ENCODE measurements at regions not wholly inside any gene's neighbourhood (a gene's known extent, or its start where the extent isn't known, plus 50 kb on each side); places are given as distances from the start of the nearest gene placed in this dataset.
"Not testable (repeated sequence)": the region's sequence is repeated elsewhere in the genome, so short reads cannot be mapped to it uniquely, and the experiment has no call there.

- no peak for DNase-seq
These were observed 234.3 kb downstream of the SQOR start for GRCh38 chr15:45869034-45869668.

DNA sequence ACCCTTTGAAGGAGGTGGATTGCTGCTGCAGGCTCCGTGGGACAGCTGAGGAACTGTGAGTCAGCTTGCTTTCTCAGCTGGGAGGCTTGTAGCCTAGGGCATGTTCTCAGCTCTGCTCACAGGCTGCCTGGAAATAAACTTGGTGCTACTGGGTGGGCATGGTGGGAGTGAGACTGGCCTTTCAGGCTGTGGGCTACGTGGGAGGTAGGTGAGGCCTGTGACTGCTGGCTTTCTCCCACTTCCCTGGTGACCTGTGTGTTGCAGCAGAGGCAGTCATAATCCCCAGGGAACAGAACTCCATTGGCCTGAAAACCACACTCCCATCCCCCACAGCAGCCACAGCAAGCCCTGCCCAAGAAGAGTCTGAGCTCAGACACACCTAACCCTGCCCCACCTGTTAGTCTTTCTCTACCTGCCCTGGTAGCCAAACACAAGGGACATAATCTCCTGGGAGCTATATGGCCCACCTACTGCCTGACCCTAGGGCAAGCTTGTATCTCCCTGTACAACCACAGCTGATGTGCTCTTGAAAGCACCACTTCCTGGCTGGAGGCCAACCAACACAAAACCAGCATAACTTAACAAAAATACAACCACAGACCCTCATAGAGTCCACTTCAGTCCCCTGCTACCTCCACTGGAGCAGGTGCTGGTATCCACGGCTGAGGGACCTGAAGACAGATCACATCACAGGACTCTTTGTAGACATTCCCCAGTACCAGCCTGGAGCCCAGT is 236.5 kb downstream of the SQOR start:
- no peak for DNase-seq

DNA sequence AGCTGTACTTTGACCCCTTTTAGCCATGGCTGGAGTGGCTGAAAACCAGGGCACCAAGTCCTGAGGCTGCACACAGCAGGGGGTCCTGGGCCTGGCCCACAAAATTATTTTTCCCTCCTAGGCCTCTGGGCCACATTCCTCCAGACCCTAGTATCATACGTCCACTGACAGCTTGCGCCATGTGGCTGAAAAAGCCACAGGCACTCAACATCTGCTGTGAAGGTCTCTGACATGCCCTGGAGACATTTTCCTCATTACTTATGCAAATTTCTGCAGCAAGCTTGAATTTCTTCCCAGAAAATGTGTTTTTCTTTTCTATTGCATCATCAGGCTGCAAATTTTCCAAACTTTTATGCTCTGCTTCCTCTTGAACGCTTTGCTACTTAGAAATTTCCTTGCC is 239.0 kb downstream of the SQOR start:
- DNase-seq, result no peak

DNA sequence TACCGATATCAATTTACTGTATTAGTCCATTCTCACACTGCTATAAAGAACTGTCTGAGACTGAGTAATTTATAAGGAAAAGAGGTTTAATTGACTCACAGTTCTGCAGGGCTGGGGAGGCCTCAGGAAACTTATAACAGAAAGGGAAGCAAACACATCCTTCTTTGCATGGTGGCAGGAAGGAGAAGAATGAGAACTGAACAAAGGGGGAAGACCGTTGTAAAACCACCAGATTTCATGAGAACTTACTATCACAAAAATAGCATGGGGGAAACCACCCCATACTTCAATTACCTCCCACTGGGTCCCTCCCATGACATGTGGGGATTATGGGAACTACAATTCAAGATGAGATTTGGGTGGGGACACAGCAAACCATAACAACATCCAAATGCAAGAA is 239.7 kb downstream of the SQOR start:
- DNase-seq, result not testable (repeated sequence)

DNA sequence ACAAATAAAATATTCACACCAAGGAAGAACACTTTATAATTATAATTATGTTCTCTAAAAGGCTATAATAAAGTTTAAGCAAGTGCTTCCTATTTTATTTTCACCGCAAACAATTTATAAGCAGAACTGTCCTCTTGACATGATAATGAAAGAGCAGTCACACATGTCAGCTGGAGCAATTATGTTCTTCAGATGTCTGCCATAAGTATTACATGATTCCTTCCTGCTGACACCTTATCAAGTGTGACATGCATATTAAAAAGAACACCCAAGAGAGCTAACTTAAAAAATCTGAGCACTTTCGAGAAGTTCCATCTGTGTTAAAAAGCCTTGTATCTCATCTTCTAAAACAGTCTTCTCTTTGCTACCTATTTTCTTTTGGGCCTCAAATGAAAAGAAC is 249.5 kb downstream of the SQOR start:
- no peak for DNase-seq

- DNase-seq, result no peak
These were observed 250.1 kb downstream of the SQOR start for GRCh38 chr15:45884755-45885445.

DNA sequence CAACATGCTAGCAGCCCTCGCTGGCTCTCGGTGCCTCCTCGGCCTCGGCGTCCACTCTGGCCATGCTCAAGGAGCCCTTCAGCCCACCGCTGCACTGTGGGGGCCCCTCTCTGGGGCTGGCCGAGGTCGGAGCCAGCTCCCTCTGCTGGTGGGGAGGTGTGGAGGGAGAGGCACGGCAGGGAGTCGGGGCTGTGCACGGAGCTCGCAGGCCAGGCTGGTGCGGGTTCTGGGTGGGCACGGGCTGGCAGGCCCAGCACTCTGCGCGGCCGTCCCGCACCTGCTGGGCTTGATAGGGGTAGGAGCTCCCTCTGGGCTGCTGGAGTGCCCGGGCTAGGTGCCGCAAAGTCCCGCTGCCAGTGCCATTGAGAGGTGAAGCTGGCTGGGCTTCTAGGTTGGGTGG is 251.0 kb downstream of the SQOR start:
- no peak for DNase-seq

DNA sequence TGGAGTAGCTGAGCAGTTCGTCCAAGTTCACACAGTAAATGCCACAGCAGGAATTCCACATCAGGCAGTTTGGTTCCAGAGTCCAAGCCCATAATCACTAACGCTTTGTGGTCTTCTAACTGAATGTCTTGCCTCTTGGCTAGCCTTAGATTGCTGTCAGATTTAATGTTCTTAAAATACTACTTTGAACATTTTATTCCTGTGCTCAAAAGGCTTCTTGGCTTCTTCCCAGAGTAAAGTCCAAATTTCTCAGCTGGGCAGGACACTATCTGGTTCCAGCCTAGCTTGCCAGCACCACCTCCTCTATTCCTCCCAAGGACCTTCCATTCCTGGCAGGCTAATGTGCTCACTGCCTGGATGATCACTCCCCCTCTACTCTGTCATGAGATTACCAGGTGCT is 256.9 kb downstream of the SQOR start:
- no peak for DNase-seq

DNA sequence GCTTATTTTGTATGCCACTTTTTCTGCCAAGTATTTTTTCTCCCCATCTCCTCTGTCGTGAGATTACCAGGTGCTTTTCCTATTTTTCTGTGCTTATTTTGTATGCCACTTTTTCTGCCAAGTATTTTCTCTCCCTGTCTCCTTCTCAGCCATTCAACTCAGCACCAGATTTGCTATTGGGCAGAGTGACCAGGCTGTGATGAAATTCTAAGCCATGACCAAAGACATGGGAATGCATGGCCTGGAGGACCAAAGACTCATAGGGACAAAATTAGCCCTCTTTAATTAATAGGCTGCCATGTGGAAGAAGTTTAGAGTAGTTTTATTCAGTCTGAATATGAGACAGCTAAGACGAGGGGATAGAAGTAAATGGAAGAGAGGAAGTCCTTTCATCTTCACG is 257.4 kb downstream of the SQOR start:
- DNase-seq, result no peak

GRCh38 chr15:45903283-45903682 is 268.5 kb downstream of the SQOR start:
- DNase-seq, result no peak

GRCh38 chr15:45904019-45904418 is 269.2 kb downstream of the SQOR start:
- no peak for DNase-seq

- no peak for DNase-seq
These were observed 271.4 kb downstream of the SQOR start for GRCh38 chr15:45906230-45906629.

- DNase-seq, result no peak
These were observed 275.8 kb downstream of the SQOR start for GRCh38 chr15:45910671-45911070.

GRCh38 chr15:45913451-45913850 is 278.6 kb downstream of the SQOR start:
- DNase-seq, result no peak

- no peak for DNase-seq
These were observed 279.6 kb downstream of the SQOR start for GRCh38 chr15:45914425-45914824.

DNA sequence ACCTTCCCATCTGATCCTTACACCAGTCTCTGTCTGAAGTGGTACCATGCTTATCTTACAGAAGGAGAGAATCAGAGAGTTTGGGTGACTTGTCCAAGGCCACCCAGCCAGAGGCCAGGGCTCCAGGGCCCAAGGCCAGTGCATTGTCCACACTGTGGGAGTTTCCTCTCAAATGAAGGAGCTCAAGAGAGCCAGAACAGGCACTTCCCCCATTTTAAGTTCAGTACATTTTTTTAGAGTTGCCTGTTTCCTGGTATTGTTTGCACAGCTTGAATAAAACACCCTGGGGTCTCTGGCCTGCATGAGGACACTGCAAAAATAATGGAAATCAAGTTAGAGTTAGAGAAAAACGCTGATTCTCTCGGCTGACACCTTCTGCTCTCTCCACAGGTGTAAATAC is 284.0 kb downstream of the SQOR start:
- DNase-seq, result no peak

- DNase-seq, result peak; percentile 74
These were observed 285.0 kb downstream of the SQOR start for GRCh38 chr15:45919806-45920205.

DNA sequence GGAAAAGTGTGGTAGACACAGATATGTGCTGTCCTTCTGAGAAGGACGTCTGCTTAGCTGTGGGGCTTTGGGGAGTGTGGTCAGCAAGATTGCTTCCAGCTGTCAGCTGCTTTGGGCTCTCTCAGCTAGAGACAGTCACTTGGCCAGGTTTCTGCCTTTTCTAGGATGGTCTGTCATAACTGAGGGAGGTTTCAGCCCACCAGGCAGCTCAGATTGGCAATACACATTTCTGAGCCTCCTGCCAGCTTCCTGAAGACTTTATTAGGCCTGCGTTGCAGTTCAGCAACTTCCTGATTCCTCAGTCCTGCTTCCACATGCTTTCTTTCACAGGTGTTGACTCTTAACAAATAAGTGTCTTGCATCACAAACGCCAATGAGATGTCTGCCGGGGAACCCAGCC is 286.5 kb downstream of the SQOR start:
- DNase-seq, result peak; percentile 62

DNA sequence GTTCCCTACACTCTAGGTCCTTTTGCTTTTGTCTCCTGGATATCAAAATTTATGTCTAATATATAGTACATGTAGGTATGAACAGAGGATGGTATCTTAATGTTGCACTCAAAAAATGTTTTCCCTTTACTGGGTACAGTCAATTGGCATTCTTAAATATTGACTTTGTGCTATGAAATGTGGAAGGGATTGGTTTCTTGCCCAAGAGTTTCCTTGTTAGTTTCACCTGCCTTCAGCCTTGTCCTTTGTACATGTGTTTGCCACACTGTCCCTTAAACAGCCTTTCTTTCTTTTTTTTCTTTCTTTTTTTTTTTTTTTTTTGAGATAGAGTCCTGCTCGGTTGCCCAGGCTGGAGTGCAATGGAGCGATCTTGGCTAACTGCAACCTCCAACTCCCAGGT is 287.1 kb downstream of the SQOR start:
- DNase-seq, result no peak

- no peak for DNase-seq
These were observed 306.5 kb downstream of the SQOR start for GRCh38 chr15:45941367-45941766.

GRCh38 chr15:45943240-45943639 is 308.4 kb downstream of the SQOR start:
- DNase-seq, result peak; percentile 79

DNA sequence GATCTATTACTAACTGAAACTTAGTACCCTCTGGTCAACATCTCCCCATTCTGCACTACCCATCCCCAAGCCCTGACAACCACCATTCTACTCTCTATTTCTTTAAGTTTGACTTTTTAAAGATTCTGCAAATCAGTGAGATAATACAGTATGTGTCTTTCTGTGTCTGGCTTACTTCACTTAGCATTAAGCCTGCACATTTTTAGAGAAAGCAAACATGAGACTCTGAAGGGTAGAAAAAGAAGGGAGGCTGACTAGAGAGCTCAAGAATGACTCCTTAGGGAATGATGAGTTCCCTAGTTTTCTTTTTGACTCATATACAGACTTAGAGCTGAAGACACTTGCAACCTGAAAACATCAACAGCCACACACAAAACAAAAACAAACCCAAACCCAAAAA is 311.3 kb downstream of the SQOR start:
- DNase-seq, result no peak

- DNase-seq, result no peak
These were observed 313.4 kb downstream of the SQOR start for GRCh38 chr15:45948181-45948621.

DNA sequence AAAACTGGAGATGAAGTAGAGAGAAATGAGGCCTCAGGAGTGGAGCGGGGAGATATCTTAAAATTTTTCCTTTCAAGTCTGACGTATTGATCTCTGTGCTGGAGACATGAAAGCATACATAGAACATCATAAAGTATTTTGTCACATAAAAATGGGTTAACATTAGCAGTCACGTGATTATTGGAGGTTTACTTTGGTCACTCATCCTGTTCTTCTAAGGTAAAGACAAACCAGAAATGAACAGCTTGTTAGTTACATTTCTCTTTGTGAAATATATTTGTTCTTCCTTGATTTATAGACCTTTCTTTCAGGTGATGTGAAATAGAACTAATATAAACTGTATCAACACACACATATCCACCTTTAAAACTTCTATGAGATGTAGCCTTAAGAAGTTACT is 324.1 kb downstream of the SQOR start:
- no peak for DNase-seq
